HepG2 (cell line): ENCODE measurements at regions not wholly inside any gene's neighbourhood (a gene's known extent, or its start where the extent isn't known, plus 50 kb on each side); places are given as distances from the start of the nearest gene placed in this dataset.

Source experiments
- ATAC-seq: fragments of 200-7000 bp; cut with Tn5 transposase; 3 replicates; pipeline ENCODE4 v1.9.1; 2020; ENCODE audit warnings: mild to moderate bottlenecking, moderate library complexity
- BruUV-seq: library from RNA; stranded (reverse); fragments of 400-500 nt; replicated peaks from 2 replicates; lab custom pipeline; 2021; lab: Mats Ljungman, UMichigan
- CTCF ChIA-PET: fragments of 300-600 bp; formaldehyde crosslinking; extraction: SDS; loops from one replicate; lab custom pipeline; 2021; ENCODE audit warnings: low total read pairs, inconsistent platforms, low intra/inter-chr PET ratio; lab: Yijun Ruan, JAX
- POLR2A ChIA-PET: fragments of 350-600 bp; sonication (Branson Sonifier 250); formaldehyde crosslinking; loops from one replicate; lab custom pipeline; 2020; ENCODE audit warnings: antibody characterized with exemption, inconsistent platforms; lab: Yijun Ruan, JAX
- DNase-seq: peaks from one replicate; pipeline ENCODE4 v3.0.0-alpha.2; 2015; ENCODE audit warnings: low spot score
- FAIRE-seq: peaks from 3 replicates; lab custom pipeline; 2011; peaks lifted over from hg19 to GRCh38; lab: Jason Lieb, UNC
- H2AFZ ChIP-seq: one replicate; pipeline ENCODE4 v1.6.1; 2011; ENCODE audit warnings: low read length, inconsistent platforms
- H3K27ac ChIP-seq: fragments of 300-600 bp; 3 replicates; pipeline ENCODE4 v1.8.0; 2011; ENCODE audit warnings: mixed run types, mild to moderate bottlenecking, mixed read lengths, low read length, inconsistent platforms; ENCODE audit not compliant: insufficient read depth; ENCODE audit errors: extremely low read length
- H3K27me3 ChIP-seq, 2 experiments: fragments of 200-600 bp in 1 of 2; 2 replicates in 1 of 2; 3 replicates in 1 of 2; pipeline versions ENCODE4 v1.6.0 to v1.8.0; 2011; ENCODE audit warnings: low read length in 2 of 2, mild to moderate bottlenecking in 2 of 2, moderate library complexity in 2 of 2, inconsistent platforms in 1 of 2; ENCODE audit not compliant: insufficient read depth in 2 of 2, control insufficient read depth in 1 of 2
- H3K36me3 ChIP-seq, 2 experiments: fragments of 200-600 bp in 1 of 2; replicated peaks in 1 of 2; 2 replicates in 1 of 2; 3 replicates in 1 of 2; pipeline versions ENCODE4 v1.5.1 to v1.8.0; 2011; ENCODE audit warnings: low read length in 2 of 2, inconsistent platforms in 1 of 2; ENCODE audit not compliant: insufficient read depth in 2 of 2, control insufficient read depth in 1 of 2
- H3K4me1 ChIP-seq: 2 replicates; pipeline ENCODE4 v1.5.1; 2012; ENCODE audit warnings: low read length, inconsistent platforms; ENCODE audit not compliant: insufficient read depth
- H3K4me2 ChIP-seq: 2 replicates; pipeline ENCODE4 v1.6.0; 2011; ENCODE audit warnings: low read depth, low read length, inconsistent platforms
- H3K4me3 ChIP-seq, 3 experiments: fragments of 200-600 bp in 1 of 3; sonication (generic), shearing (Covaris generic) in 1 of 3; replicated peaks in 1 of 3; 2 replicates each; pipeline ENCODE4 v1.5.1; 2011 to 2016; ENCODE audit warnings: low read length in 3 of 3, inconsistent platforms in 2 of 3, low read depth in 2 of 3, mild to moderate bottlenecking in 2 of 3, control low read depth in 1 of 3, mixed read lengths in 1 of 3; ENCODE audit not compliant: insufficient read depth in 1 of 3
- H3K79me2 ChIP-seq: one replicate; pipeline ENCODE4 v1.6.1; 2011; ENCODE audit warnings: low read length, inconsistent platforms; ENCODE audit not compliant: insufficient read depth
- H3K9ac ChIP-seq: 2 replicates; pipeline ENCODE4 v1.6.0; 2011; ENCODE audit warnings: mild to moderate bottlenecking, low read depth, low read length, inconsistent platforms; ENCODE audit not compliant: insufficient read depth
- H3K9me3 ChIP-seq: 2 replicates; pipeline ENCODE4 v1.5.1; 2012; ENCODE audit warnings: mild to moderate bottlenecking, low read length
- H4K20me1 ChIP-seq: 2 replicates; pipeline ENCODE4 v1.6.0; 2011; ENCODE audit warnings: inconsistent platforms, mild to moderate bottlenecking, low read length, moderate library complexity; ENCODE audit not compliant: insufficient read depth
- BRCA1 ChIP-seq: sonication (generic); formaldehyde crosslinking; IDR thresholded peaks from 2 replicates; pipeline ENCODE4 v1.4.0; 2020; ENCODE audit warnings: missing genetic modification reagents
- DR1 ChIP-seq: sonication (generic); formaldehyde crosslinking; IDR thresholded peaks from 2 replicates; pipeline ENCODE4 v1.8.0; 2021; ENCODE audit warnings: mild to moderate bottlenecking, missing genetic modification reagents, inconsistent platforms
- FOSL2 ChIP-seq: sonication (generic); formaldehyde crosslinking; IDR thresholded peaks from 2 replicates; pipeline ENCODE4 v1.4.0; 2020; ENCODE audit warnings: missing genetic modification reagents
- KLF16 ChIP-seq, 2 experiments: sonication (generic) in 1 of 2; formaldehyde crosslinking in 1 of 2; IDR thresholded peaks; 2 replicates each; pipeline versions ENCODE4 v1.6.1 to v1.8.0; 2016 to 2023; ENCODE audit warnings: missing genetic modification reagents in 2 of 2, missing compliant biosample characterization in 1 of 2
- KMT2A ChIP-seq: sonication (generic); formaldehyde crosslinking; IDR thresholded peaks from 2 replicates; pipeline ENCODE4 v1.4.0; 2020; ENCODE audit warnings: missing genetic modification reagents
- RBM39 ChIP-seq: fragments of 200-400 bp; formaldehyde crosslinking; IDR thresholded peaks from one replicate; pipeline ENCODE4 v1.6.1; 2018; ENCODE audit warnings: antibody characterized with exemption, mild to moderate bottlenecking, low read depth, low read length; ENCODE audit not compliant: poor library complexity, severe bottlenecking
- SMYD3 ChIP-seq: sonication (generic); formaldehyde crosslinking; IDR thresholded peaks from 2 replicates; pipeline ENCODE4 v1.8.1; 2023; ENCODE audit warnings: mild to moderate bottlenecking, missing genetic modification reagents
- TBX3 ChIP-seq: fragments of 450-650 bp; IDR thresholded peaks from 2 replicates; pipeline ENCODE4 v1.6.1; 2017; ENCODE audit warnings: antibody characterized with exemption, mild to moderate bottlenecking, inconsistent platforms, borderline replicate concordance
- TEAD2 ChIP-seq: sonication (generic); formaldehyde crosslinking; IDR thresholded peaks from 2 replicates; pipeline ENCODE4 v1.9.0; 2021; ENCODE audit warnings: missing genetic modification reagents
- ZNF34 ChIP-seq: sonication (generic); formaldehyde crosslinking; IDR thresholded peaks from 2 replicates; pipeline ENCODE4 v1.4.0; 2020; ENCODE audit warnings: mild to moderate bottlenecking, missing genetic modification reagents, borderline replicate concordance
- ZNF382 ChIP-seq: sonication (generic); formaldehyde crosslinking; IDR thresholded peaks from 2 replicates; pipeline ENCODE4 v1.5.0; 2020; ENCODE audit warnings: missing genetic modification reagents, mild to moderate bottlenecking, borderline replicate concordance
- ZNF530 ChIP-seq: sonication (generic); formaldehyde crosslinking; IDR thresholded peaks from 2 replicates; pipeline ENCODE4 v1.5.0; 2020; ENCODE audit warnings: low read depth, mild to moderate bottlenecking, missing genetic modification reagents
- ZNF570 ChIP-seq: sonication (generic); formaldehyde crosslinking; IDR thresholded peaks from 2 replicates; pipeline ENCODE4 v1.4.0; 2020; ENCODE audit warnings: mild to moderate bottlenecking, missing genetic modification reagents, borderline replicate concordance
- ZNF644 ChIP-seq: IDR thresholded peaks from 2 replicates; pipeline ENCODE4 v1.6.1; 2016; ENCODE audit warnings: low read depth
- WGBS: methylation state at CpG from one replicate; pipeline ENCODE4 v1.1.6; 2017; ENCODE audit warnings: low lambda C conversion rate; 5-methylcytosine and 5-hydroxymethylcytosine counted together
- in situ Hi-C: cut with HindIII; loops from 2 replicates; pipeline ENCODE4 v1.10.0; 2017; ENCODE audit warnings: low pct_unique_long_range_greater_than_20kb; ENCODE audit not compliant: extremely low pct_ligation_motif_present
- intact Hi-C: fragments of 100-400 bp; cut with micrococcal nuclease; formaldehyde crosslinking; loops from one replicate; pipeline ENCODE4 v1.10.0; 2022; ENCODE audit not compliant: unreplicated experiment
- TF ChIP-seq, protein P1 (sequence below): sonication (generic); formaldehyde crosslinking; IDR thresholded peaks from 2 replicates; pipeline ENCODE4 v1.5.0; 2020; ENCODE audit warnings: missing genetic modification reagents, mild to moderate bottlenecking, borderline replicate concordance
- TF ChIP-seq, protein P2 (sequence below): sonication (generic); formaldehyde crosslinking; IDR thresholded peaks from 2 replicates; pipeline ENCODE4 v1.4.0; 2020; ENCODE audit warnings: missing genetic modification reagents

DNA sequence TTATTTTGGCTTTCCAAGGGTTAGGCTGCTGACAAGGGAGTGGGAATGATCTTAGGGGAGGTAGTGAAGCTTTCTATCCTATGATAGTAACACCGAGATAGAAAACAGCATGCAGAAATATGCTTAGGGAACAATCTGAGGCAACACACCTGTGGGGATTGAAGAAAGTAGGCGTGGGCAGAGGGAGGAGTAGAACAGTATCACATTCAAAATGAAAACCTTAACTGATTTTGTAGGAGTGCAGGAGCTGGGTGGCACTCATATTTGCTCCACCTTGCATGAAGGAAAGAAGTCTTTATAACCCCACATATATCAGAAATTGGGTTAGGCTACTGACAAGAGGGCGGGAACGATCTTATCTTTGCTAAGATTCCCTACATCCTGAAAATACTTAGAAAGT, 762.2 kb upstream of the CNTNAP5 start:
- Histone ChIP-seq H3K27ac (no peak overlapping the region), H3K9ac (no peak overlapping the region), H3K27me3 (no peaks in the 10 kb centered on the region), H3K79me2 (no peaks in the 10 kb centered on the region), H4K20me1 (no peaks in the 10 kb centered on the region), H3K4me2 (no peak overlapping the region), H3K9me3 (peaks cover 93% of the 10 kb centered on the region), H3K4me1 (no peaks in the 10 kb centered on the region), H2AFZ (no peak overlapping the region), H3K4me3 (no peak overlapping the region), H3K36me3 (no peaks in the 10 kb centered on the region)
- ChIA-PET POLR2A (no interaction called here), CTCF (no interaction called here)
- no peak for TF ChIP-seq TBX3
- TF ChIP-seq, protein P1, sequence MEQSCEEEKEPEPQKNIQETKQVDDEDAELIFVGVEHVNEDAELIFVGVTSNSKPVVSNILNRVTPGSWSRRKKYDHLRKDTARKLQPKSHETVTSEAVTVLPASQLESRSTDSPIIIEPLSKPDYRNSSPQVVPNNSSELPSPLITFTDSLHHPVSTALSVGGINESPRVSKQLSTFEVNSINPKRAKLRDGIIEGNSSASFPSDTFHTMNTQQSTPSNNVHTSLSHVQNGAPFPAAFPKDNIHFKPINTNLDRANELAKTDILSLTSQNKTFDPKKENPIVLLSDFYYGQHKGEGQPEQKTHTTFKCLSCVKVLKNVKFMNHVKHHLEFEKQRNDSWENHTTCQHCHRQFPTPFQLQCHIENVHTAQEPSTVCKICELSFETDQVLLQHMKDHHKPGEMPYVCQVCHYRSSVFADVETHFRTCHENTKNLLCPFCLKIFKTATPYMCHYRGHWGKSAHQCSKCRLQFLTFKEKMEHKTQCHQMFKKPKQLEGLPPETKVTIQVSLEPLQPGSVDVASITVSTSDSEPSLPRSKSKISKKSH (CRISPR knock-in tag), result no peak
- TF ChIP-seq DR1 (CRISPR knock-in tag), result no peak
- no peak for TF ChIP-seq KLF16 (CRISPR knock-in tag; IDR thresholded peaks at IDR 0.05)
- no peak for TF ChIP-seq FOSL2 (CRISPR knock-in tag)
- TF ChIP-seq BRCA1 (CRISPR knock-in tag), result no peak
- ATAC-seq (no peak), DNase-seq (no peak), FAIRE-seq (no peak)
- in situ Hi-C loops (no loop called here), intact Hi-C loops (no loop called here)
- 23% methylated on average over 4 of the region's 4 CpGs for WGBS
- BruUV-seq, result no TSS peak

DNA sequence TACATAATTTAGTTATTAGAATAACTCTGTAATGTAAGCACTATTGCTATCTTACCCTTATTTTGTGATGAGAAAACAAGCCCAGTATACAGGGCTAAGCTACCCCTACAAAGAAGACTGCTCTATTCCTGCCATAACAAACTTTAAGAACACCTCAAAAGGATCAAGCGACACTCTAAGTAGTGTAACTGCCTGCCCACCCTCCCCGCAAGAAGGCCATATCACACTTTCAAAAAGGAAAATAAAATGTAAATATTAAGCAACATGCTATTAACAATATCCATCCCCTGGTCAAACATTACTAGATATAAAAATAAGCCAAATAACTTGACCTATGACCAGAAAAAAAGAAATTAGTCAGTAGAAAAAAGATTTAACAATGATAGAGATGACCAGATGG, 741.7 kb upstream of the CNTNAP5 start:
- no peak for DNase-seq
- intact Hi-C loops, result no loop called here
- Histone ChIP-seq H3K27me3 (no peaks in the 10 kb centered on the region), H2AFZ (no peak overlapping the region), H3K27ac (no peak overlapping the region), H3K9me3 (peaks cover 81% of the 10 kb centered on the region), H3K9ac (no peak overlapping the region), H3K4me1 (no peaks in the 10 kb centered on the region), H3K4me2 (no peak overlapping the region), H3K4me3 (no peak overlapping the region), H4K20me1 (no peaks in the 10 kb centered on the region), H3K79me2 (no peaks in the 10 kb centered on the region), H3K36me3 (no peaks in the 10 kb centered on the region)
- no TSS peak for BruUV-seq
- no peak for FAIRE-seq
- no peak for ATAC-seq
- CTCF ChIA-PET, result no interaction called here
- 6% methylated on average over 2 of the region's 2 CpGs for WGBS
- POLR2A ChIA-PET, result no interaction called here
- in situ Hi-C loops, result no loop called here
- TF ChIP-seq ZNF644 (CRISPR knock-in tag) (no peak), ZNF570 (CRISPR knock-in tag) (no peak), TEAD2 (no peak), SMYD3 (no peak), ZNF34 (CRISPR knock-in tag) (no peak), KMT2A (no peak), ZNF382 (CRISPR knock-in tag) (no peak), RBM39 (no peak), ZNF530 (no peak)
- TF ChIP-seq, protein P2, sequence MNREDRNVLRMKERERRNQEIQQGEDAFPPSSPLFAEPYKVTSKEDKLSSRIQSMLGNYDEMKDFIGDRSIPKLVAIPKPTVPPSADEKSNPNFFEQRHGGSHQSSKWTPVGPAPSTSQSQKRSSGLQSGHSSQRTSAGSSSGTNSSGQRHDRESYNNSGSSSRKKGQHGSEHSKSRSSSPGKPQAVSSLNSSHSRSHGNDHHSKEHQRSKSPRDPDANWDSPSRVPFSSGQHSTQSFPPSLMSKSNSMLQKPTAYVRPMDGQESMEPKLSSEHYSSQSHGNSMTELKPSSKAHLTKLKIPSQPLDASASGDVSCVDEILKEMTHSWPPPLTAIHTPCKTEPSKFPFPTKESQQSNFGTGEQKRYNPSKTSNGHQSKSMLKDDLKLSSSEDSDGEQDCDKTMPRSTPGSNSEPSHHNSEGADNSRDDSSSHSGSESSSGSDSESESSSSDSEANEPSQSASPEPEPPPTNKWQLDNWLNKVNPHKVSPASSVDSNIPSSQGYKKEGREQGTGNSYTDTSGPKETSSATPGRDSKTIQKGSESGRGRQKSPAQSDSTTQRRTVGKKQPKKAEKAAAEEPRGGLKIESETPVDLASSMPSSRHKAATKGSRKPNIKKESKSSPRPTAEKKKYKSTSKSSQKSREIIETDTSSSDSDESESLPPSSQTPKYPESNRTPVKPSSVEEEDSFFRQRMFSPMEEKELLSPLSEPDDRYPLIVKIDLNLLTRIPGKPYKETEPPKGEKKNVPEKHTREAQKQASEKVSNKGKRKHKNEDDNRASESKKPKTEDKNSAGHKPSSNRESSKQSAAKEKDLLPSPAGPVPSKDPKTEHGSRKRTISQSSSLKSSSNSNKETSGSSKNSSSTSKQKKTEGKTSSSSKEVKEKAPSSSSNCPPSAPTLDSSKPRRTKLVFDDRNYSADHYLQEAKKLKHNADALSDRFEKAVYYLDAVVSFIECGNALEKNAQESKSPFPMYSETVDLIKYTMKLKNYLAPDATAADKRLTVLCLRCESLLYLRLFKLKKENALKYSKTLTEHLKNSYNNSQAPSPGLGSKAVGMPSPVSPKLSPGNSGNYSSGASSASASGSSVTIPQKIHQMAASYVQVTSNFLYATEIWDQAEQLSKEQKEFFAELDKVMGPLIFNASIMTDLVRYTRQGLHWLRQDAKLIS (CRISPR knock-in tag), result no peak
